HG03159 (cell line): ENCODE measurements at regions not wholly inside any gene's neighbourhood (a gene's known extent, or its start where the extent isn't known, plus 50 kb on each side); places are given as distances from the start of the nearest gene placed in this dataset.

ENCODE experiments used
- ATAC-seq: cut with Tn5 transposase; IDR thresholded peaks from one replicate; pipeline ENCODE4 v1.9.1; 2021; ENCODE audit warnings: mild to moderate bottlenecking, moderate library complexity; ENCODE audit not compliant: unreplicated experiment

GRCh38 chr1:50358962-50359361 is 64.3 kb downstream of the DMRTA2 start:
- ATAC-seq: no peak

- no peak for ATAC-seq
Measured at GRCh38 chr1:50357186-50357585, 66.1 kb downstream of the DMRTA2 start.

- no peak for ATAC-seq
Measured at GRCh38 chr1:50354813-50355212, 68.4 kb downstream of the DMRTA2 start.

- no peak for ATAC-seq
Measured at GRCh38 chr1:50352428-50352827, 70.8 kb downstream of the DMRTA2 start.

- no peak for ATAC-seq
Measured at GRCh38 chr1:50350868-50351267, 72.4 kb downstream of the DMRTA2 start.

- ATAC-seq: no peak
Measured at GRCh38 chr1:50350421-50350820, 72.8 kb downstream of the DMRTA2 start.

GRCh38 chr1:50349242-50349565 is 74.0 kb downstream of the DMRTA2 start:
- no peak for ATAC-seq

- ATAC-seq: peak; percentile 67
Measured at GRCh38 chr1:50348449-50349241, 74.6 kb downstream of the DMRTA2 start.

- no peak for ATAC-seq
Measured at GRCh38 chr1:50347933-50348332, 75.3 kb downstream of the DMRTA2 start.

GRCh38 chr1:50346621-50347020 is 76.6 kb downstream of the DMRTA2 start:
- ATAC-seq: no peak

GRCh38 chr1:50343323-50343722 is 79.9 kb downstream of the DMRTA2 start:
- no peak for ATAC-seq

- ATAC-seq: no peak
Measured at GRCh38 chr1:50342525-50342924, 80.7 kb downstream of the DMRTA2 start.

- no peak for ATAC-seq
Measured at GRCh38 chr1:50335036-50335435, 88.2 kb downstream of the DMRTA2 start.

- peak; percentile 88 for ATAC-seq
Measured at GRCh38 chr1:50333595-50333974, 89.7 kb downstream of the DMRTA2 start.

GRCh38 chr1:50332941-50333594 is 90.2 kb downstream of the DMRTA2 start:
- ATAC-seq: peak; percentile 66

- ATAC-seq: no peak
Measured at GRCh38 chr1:50329332-50329932, 93.8 kb downstream of the DMRTA2 start.

- ATAC-seq: no peak
Measured at GRCh38 chr1:50328552-50328951, 94.7 kb downstream of the DMRTA2 start.

GRCh38 chr1:50326026-50326425 is 97.2 kb downstream of the DMRTA2 start:
- ATAC-seq: no peak

- no peak for ATAC-seq
Measured at GRCh38 chr1:50322579-50322978, 100.7 kb downstream of the DMRTA2 start.

GRCh38 chr1:50318428-50318827 is 104.8 kb downstream of the DMRTA2 start:
- no peak for ATAC-seq

GRCh38 chr1:50308878-50309277 is 114.4 kb downstream of the DMRTA2 start:
- ATAC-seq: no peak

- no peak for ATAC-seq
Measured at GRCh38 chr1:50305808-50306207, 117.4 kb downstream of the DMRTA2 start.
